C4-2B (cell line): ENCODE measurements at regions not wholly inside any gene's neighbourhood (a gene's known extent, or its start where the extent isn't known, plus 50 kb on each side); places are given as distances from the start of the nearest gene placed in this dataset.
A peak's percentile ranks its signal among the peaks of the same experiment; 100 is the strongest.

Experiments used
- H3K27ac ChIP-seq: fragments of 450-650 bp; 2 replicates; pipeline ENCODE4 v1.5.1; 2017
- ZFX ChIP-seq: fragments of 450-650 bp; IDR thresholded peaks from 2 replicates; pipeline ENCODE4 v1.6.1; 2017
- TF ChIP-seq, protein P1 (sequence below): fragments of 450-650 bp; conservative IDR thresholded peaks from 2 replicates; pipeline ENCODE4 v1.5.1; 2017; ENCODE audit warnings: mild to moderate bottlenecking

DNA sequence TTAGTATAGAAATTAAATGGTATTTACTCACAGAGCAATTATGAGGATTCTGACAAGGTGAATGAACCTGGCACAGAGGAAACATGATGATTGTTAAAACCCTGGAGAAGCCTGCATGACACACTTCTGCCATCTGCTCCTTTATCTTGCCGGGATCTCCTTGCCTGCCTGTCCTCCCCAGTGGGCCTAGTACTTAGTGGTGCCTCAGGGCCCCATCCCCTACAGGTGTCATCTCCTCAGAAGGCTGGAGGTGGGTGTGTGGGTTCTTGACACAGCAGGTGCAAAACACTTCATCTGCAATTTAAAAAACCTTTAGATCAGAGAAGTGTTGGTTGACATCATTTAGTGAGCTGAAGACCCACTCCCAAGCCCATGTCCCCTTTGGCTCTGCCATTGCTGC is 261.2 kb downstream of the ADRA2A start:
- TF ChIP-seq, protein P1, sequence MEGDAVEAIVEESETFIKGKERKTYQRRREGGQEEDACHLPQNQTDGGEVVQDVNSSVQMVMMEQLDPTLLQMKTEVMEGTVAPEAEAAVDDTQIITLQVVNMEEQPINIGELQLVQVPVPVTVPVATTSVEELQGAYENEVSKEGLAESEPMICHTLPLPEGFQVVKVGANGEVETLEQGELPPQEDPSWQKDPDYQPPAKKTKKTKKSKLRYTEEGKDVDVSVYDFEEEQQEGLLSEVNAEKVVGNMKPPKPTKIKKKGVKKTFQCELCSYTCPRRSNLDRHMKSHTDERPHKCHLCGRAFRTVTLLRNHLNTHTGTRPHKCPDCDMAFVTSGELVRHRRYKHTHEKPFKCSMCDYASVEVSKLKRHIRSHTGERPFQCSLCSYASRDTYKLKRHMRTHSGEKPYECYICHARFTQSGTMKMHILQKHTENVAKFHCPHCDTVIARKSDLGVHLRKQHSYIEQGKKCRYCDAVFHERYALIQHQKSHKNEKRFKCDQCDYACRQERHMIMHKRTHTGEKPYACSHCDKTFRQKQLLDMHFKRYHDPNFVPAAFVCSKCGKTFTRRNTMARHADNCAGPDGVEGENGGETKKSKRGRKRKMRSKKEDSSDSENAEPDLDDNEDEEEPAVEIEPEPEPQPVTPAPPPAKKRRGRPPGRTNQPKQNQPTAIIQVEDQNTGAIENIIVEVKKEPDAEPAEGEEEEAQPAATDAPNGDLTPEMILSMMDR, result no peak
- TF ChIP-seq ZFX, result no peak
- H3K27ac ChIP-seq, result no peak overlapping the region

DNA sequence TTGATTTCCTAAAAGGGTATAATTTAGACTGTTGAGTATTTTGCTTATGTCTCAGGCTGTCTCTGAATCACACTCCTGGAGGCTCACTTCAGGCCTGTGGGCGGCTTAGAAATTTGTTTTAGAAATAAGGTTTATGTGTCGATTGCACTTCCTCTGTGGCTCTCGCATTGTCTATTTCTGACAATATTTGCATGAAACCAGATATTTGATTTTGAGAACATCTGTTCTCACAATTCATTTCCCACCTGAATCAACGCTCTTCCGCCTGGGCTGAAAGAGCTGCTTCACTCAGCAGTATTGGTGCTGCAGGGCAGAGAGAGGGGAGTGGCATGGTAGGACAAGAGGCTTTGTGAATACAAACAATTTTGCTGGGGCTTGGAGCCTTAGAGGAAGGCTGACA is 262.0 kb downstream of the ADRA2A start:
- no peak for TF ChIP-seq ZFX
- TF ChIP-seq, protein P1, result no peak
- no peak overlapping the region for H3K27ac ChIP-seq

DNA sequence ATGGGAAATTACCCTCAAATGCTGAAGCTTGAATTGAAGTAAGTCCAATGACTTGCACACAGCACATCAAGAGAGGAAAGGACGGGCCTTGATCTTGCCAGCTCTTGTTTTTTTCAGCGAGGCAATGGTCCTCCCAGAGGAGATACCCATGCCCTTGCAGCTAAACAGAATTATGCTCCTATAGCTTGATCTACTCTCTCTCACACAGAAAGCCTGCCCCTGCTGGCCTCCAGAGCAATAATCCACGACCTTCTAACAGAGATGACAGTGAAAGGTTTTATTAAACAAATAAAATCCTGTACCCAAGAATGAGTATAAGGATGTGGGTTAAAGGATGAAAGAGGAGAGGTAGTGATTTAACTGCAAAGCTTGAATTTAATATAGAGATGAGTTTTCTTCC is 268.0 kb downstream of the ADRA2A start:
- TF ChIP-seq ZFX, result no peak
- TF ChIP-seq, protein P1, result peak; percentile 49
- no peak overlapping the region for H3K27ac ChIP-seq

DNA sequence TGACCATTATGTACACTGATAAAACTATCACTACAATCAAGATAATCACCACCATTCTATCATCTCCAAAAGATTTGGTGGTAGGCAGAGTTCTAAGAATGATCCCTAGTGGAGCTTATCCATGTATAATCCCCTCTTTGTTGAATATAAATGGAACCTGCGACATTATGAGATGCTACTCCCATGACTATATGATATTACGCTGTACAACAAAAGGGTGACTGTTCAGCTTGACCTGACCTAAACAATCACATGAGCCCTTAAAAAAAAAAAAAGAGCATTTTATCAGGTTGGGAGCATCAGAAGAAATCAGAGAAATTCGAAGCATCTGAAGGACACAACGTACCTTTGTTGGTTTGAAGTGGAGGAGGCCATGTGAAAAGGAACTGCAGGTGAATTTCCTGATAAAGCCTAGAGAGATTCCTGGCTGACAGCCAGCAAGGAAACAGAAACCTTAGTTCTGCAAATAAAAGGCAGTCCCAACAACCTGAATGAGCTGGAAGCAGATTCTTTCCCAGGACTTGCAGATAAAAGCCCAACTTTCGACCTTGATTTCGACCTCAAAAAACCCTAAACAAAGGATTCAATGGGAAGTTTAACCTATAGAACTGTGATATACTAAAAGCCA is 270.7 kb downstream of the ADRA2A start:
- no peak overlapping the region for H3K27ac ChIP-seq
- TF ChIP-seq, protein P1, result no peak
- no peak for TF ChIP-seq ZFX

DNA sequence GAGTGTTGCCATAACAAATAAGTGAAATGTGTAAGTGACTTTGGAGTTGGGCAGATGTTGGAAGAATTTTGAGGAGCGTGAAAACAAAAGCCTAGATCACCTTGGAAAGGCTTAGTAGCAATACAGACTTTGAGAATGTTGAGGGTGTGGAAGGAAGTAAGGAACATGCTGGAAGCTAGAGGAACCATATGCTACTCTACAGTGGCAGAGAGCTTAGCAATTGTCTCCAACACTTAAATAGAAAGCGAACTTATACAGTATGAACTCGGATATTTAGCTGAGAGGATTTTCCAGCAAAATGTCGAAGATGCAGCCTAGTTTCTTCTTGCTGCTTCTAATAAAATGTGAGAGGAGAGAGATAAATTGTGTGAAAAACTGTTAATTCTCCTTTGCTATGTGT is 271.2 kb downstream of the ADRA2A start:
- no peak overlapping the region for H3K27ac ChIP-seq
- no peak for TF ChIP-seq ZFX
- TF ChIP-seq, protein P1, result no peak

DNA sequence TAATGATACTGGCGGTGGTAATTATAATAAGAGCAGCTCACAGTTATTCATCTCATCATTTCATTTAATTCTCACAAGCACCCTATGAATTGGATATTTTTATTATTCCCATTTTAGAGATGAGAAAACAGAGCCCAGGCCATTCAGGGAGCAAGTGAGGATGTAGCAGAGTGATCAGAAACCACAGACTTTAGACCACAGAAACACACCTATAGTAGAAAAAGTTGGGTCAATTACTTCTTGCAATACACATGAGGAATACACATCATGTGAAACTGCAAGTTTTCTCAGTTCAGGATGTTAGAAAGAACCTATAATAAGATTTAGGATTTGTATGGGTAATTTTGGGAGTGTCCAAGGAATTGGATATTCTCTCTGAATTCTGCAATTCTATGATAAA is 278.0 kb downstream of the ADRA2A start:
- no peak overlapping the region for H3K27ac ChIP-seq
- TF ChIP-seq ZFX, result no peak
- TF ChIP-seq, protein P1, result no peak

DNA sequence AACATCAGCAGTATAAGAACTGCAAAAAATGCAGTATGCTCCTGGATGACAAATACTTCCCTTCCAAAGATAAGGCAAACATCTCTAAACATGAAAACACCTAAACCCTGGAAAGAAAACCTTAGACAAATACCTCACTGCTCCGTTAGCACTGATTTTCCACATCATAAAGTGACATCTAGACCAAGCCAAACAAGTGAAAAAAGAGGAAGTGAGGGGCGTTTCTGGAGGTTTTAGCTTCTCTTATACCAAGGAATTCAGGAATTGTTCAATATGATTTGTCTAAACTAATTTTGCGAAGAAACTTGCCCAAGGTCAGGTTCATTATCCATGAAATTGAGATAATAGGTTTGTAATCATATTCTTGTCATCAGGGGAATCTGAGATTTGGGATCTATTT is 279.7 kb downstream of the ADRA2A start:
- no peak for TF ChIP-seq ZFX
- TF ChIP-seq, protein P1, result no peak
- H3K27ac ChIP-seq, result no peak overlapping the region
